ENCODE measurements at regions not wholly inside any gene's neighbourhood (a gene's known extent, or its start where the extent isn't known, plus 50 kb on each side); places are given as distances from the start of the nearest gene placed in this dataset.

- TF ChIP-seq CTCF (IDR thresholded peaks at IDR 0.05) (no peak), TP53 (CRISPR knock-in tag; IDR thresholded peaks at IDR 0.05) (no peak), NR1H2 (CRISPR knock-in tag; IDR thresholded peaks at IDR 0.05) (no peak), PRDM15 (CRISPR knock-in tag; IDR thresholded peaks at IDR 0.05) (no peak), USF2 (CRISPR knock-in tag; IDR thresholded peaks at IDR 0.05) (no peak), MAX (CRISPR knock-in tag; IDR thresholded peaks at IDR 0.05) (no peak), RORB (CRISPR knock-in tag; IDR thresholded peaks at IDR 0.05) (no peak), ZNF232 (CRISPR knock-in tag; IDR thresholded peaks at IDR 0.05) (no peak), ELF4 (CRISPR knock-in tag; IDR thresholded peaks at IDR 0.05; ENCODE audit: low read depth) (no peak), ZNF317 (CRISPR knock-in tag; IDR thresholded peaks at IDR 0.05; ENCODE audit: borderline replicate concordance, low read depth) (no peak), NFYB (CRISPR knock-in tag; conservative IDR thresholded peaks at IDR 0.05; ENCODE audit: low read depth) (no peak), ZNF121 (CRISPR knock-in tag; IDR thresholded peaks at IDR 0.05) (no peak)
- TF ChIP-seq, protein P1, sequence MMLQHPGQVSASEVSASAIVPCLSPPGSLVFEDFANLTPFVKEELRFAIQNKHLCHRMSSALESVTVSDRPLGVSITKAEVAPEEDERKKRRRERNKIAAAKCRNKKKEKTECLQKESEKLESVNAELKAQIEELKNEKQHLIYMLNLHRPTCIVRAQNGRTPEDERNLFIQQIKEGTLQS (CRISPR knock-in tag; conservative IDR thresholded peaks at IDR 0.05) = no peak
Measured at GRCh38 chr5:42887097-42887496, 75.4 kb upstream of the SELENOP start.

Data from WTC11 (cell line).